K562 (cell line): ENCODE measurements at regions not wholly inside any gene's neighbourhood (a gene's known extent, or its start where the extent isn't known, plus 50 kb on each side); places are given as distances from the start of the nearest gene placed in this dataset.

Experiments used
- BMI1 ChIP-seq: fragments of 150-350 bp; IDR thresholded peaks from 2 replicates; pipeline ENCODE4 v1.6.1; 2014; ENCODE audit warnings: low read length
- CBX2 ChIP-seq: fragments of 200-600 bp; sonication (generic); IDR thresholded peaks from one replicate; pipeline ENCODE4 v1.6.1; 2012; ENCODE audit warnings: mild to moderate bottlenecking, low read length, inconsistent platforms; ENCODE audit not compliant: insufficient read depth, poor library complexity, severe bottlenecking
- ELF1 ChIP-seq: fragments of 200-800 bp; sonication (Bioruptor generic); IDR thresholded peaks from 2 replicates; pipeline ENCODE4 v1.6.1; 2016; ENCODE audit warnings: missing genetic modification characterization, missing compliant biosample characterization
- PURB ChIP-seq: sonication (generic); formaldehyde crosslinking; IDR thresholded peaks from 2 replicates; pipeline ENCODE4 v1.9.0; 2021; ENCODE audit warnings: low read depth, mild to moderate bottlenecking, missing genetic modification reagents
- RNF2 ChIP-seq: sonication (generic); IDR thresholded peaks from 2 replicates; pipeline ENCODE4 v1.6.1; 2016
- SP1 ChIP-seq: sonication (generic); formaldehyde crosslinking; IDR thresholded peaks from 2 replicates; pipeline ENCODE4 v1.8.1; 2022; ENCODE audit warnings: mild to moderate bottlenecking, missing genetic modification reagents
- TF ChIP-seq, protein P1 (sequence below): sonication (generic); formaldehyde crosslinking; IDR thresholded peaks from 2 replicates; pipeline ENCODE4 v1.8.0; 2023; ENCODE audit warnings: mild to moderate bottlenecking, missing genetic modification reagents

DNA sequence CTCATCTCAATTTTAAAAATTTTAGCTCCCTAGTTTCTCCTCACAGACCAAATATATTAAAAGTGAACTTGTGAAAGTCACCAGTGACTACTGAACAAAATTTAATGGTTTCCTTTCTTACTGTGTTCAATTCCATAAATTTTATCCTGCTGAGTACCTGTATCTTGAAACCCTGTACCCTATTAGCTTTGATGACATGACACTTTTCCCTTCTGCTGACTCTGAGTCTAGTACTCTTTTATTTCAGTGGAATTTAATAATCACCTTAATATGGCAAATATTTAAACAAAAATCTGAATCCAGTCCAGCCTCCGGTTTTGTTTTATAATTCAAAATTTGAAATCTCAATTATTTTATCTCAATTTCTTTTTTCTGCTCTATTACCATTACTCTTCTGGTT is 203.1 kb upstream of the NUDT6 start:
- TF ChIP-seq, protein P1, sequence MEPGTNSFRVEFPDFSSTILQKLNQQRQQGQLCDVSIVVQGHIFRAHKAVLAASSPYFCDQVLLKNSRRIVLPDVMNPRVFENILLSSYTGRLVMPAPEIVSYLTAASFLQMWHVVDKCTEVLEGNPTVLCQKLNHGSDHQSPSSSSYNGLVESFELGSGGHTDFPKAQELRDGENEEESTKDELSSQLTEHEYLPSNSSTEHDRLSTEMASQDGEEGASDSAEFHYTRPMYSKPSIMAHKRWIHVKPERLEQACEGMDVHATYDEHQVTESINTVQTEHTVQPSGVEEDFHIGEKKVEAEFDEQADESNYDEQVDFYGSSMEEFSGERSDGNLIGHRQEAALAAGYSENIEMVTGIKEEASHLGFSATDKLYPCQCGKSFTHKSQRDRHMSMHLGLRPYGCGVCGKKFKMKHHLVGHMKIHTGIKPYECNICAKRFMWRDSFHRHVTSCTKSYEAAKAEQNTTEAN (CRISPR knock-in tag): no peak
- TF ChIP-seq CBX2 (no peak), RNF2 (no peak), BMI1 (no peak), PURB (CRISPR knock-in tag) (no peak), SP1 (no peak), ELF1 (no peak)
